Suppressor macrophage treated with lipopolysaccharide for 1 hour (primary cell): ENCODE measurements at regions not wholly inside any gene's neighbourhood (a gene's known extent, or its start where the extent isn't known, plus 50 kb on each side); places are given as distances from the start of the nearest gene placed in this dataset.

Source experiments
- DNase-seq, 3 donors: peaks; one replicate each; pipeline ENCODE4 v3.0.0-alpha.2; 2020 to 2022

GRCh38 chr9:134228649-134229048 is 64.3 kb upstream of the RNU6ATAC start:
- DNase-seq, result no peak

GRCh38 chr9:134229466-134230091 is 65.2 kb upstream of the RNU6ATAC start:
- DNase-seq, result no peak

GRCh38 chr9:134230092-134230941 is 66.0 kb upstream of the RNU6ATAC start:
- DNase-seq, result no peak

GRCh38 chr9:134230942-134231325 is 66.6 kb upstream of the RNU6ATAC start:
- no peak for DNase-seq

- DNase-seq, result no peak
Observed at GRCh38 chr9:134231330-134231745, 67.0 kb upstream of the RNU6ATAC start.

GRCh38 chr9:134231767-134232166 is 67.4 kb upstream of the RNU6ATAC start:
- DNase-seq, result no peak

GRCh38 chr9:134233022-134233421 is 68.7 kb upstream of the RNU6ATAC start:
- DNase-seq, result peak; percentile 21 to 41 (median 22)

GRCh38 chr9:134234001-134234660 is 69.8 kb upstream of the RNU6ATAC start:
- DNase-seq, result no peak

- DNase-seq, result no peak
Observed at GRCh38 chr9:134234687-134235359, 70.5 kb upstream of the RNU6ATAC start.

- no peak for DNase-seq
Observed at GRCh38 chr9:134235366-134235765, 71.0 kb upstream of the RNU6ATAC start.

- DNase-seq, result peak in 2 of 3 donors; percentile 10 to 19
Observed at GRCh38 chr9:134236001-134236421, 71.6 kb upstream of the RNU6ATAC start.

- DNase-seq, result no peak
Observed at GRCh38 chr9:134236935-134237629, 72.7 kb upstream of the RNU6ATAC start.

GRCh38 chr9:134237630-134238265 is 73.4 kb upstream of the RNU6ATAC start:
- DNase-seq, result no peak

- DNase-seq, result no peak
Observed at GRCh38 chr9:134239130-134239903, 75.0 kb upstream of the RNU6ATAC start.

- DNase-seq, result no peak
Observed at GRCh38 chr9:134239939-134240338, 75.6 kb upstream of the RNU6ATAC start.

GRCh38 chr9:134240361-134240760 is 76.0 kb upstream of the RNU6ATAC start:
- no peak for DNase-seq

GRCh38 chr9:134242706-134243105 is 78.3 kb upstream of the RNU6ATAC start:
- no peak for DNase-seq

- peak; percentile 92 to 97 (median 95) for DNase-seq
Observed at GRCh38 chr9:134243778-134244467, 79.6 kb upstream of the RNU6ATAC start.

GRCh38 chr9:134245179-134245578 is 80.8 kb upstream of the RNU6ATAC start:
- no peak for DNase-seq

- DNase-seq, result no peak
Observed at GRCh38 chr9:134247918-134248631, 78.2 kb upstream of the RXRA start.
